ENCODE measurements at regions not wholly inside any gene's neighbourhood (a gene's known extent, or its start where the extent isn't known, plus 50 kb on each side); places are given as distances from the start of the nearest gene placed in this dataset.

- no peak for TF ChIP-seq CTCF (IDR thresholded peaks at IDR 0.05; ENCODE audit: insufficient read depth, low read length, poor library complexity, severe bottlenecking)
- H3K36me3 ChIP-seq (ENCODE audit: control insufficient read depth, insufficient read depth, low read length): no peaks in the 10 kb centered on the region
- H3K4me3 ChIP-seq (replicated peaks; ENCODE audit: low read depth, low read length): no peak overlapping the region
- no peaks in the 10 kb centered on the region; the same call in 1 of the 2 replicates for H3K27me3 ChIP-seq (replicated peaks; ENCODE audit: control insufficient read depth, insufficient read depth, low read length)
- no peak for DNase-seq (ENCODE audit: extremely low read depth, insufficient read length)
These were observed 64.8 kb downstream of the C16orf95 start for GRCh38 chr16:87252269-87252970.

All from GM06990 (cell line).